Liver (tissue), 7 donors: ENCODE measurements at regions not wholly inside any gene's neighbourhood (a gene's known extent, or its start where the extent isn't known, plus 50 kb on each side); places are given as distances from the start of the nearest gene placed in this dataset.

Experiments
- DNase-seq: peaks from one replicate; pipeline ENCODE4 v3.0.0-alpha.2; 2017; ENCODE audit warnings: low spot score
- H3K27ac ChIP-seq, 2 donors: one replicate each; pipeline ENCODE4 v1.7.0; 2013; ENCODE audit warnings: inconsistent platforms in 2 of 2, low read length in 2 of 2, control low read depth in 1 of 2, low read depth in 1 of 2, mild to moderate bottlenecking in 1 of 2
- H3K27me3 ChIP-seq, 4 donors: one replicate each; pipeline versions ENCODE4 v1.6.1 to v1.7.0; 2013; ENCODE audit warnings: low read length in 3 of 4, inconsistent platforms in 1 of 4, mild to moderate bottlenecking in 1 of 4, moderate library complexity in 1 of 4; ENCODE audit not compliant: control insufficient read depth in 4 of 4, insufficient read depth in 4 of 4
- H3K36me3 ChIP-seq, 4 donors: one replicate each; pipeline versions ENCODE4 v1.6.1 to v1.7.0; 2013; ENCODE audit warnings: low read length in 3 of 4, mild to moderate bottlenecking in 3 of 4, low read depth in 1 of 4, moderate library complexity in 1 of 4; ENCODE audit not compliant: control insufficient read depth in 4 of 4, insufficient read depth in 3 of 4
- H3K4me1 ChIP-seq, 4 donors: one replicate each; pipeline versions ENCODE4 v1.6.1 to v1.7.0; 2013; ENCODE audit warnings: low read length in 3 of 4, mild to moderate bottlenecking in 3 of 4, moderate library complexity in 1 of 4; ENCODE audit not compliant: control insufficient read depth in 4 of 4, insufficient read depth in 4 of 4
- H3K4me3 ChIP-seq, 3 donors: one replicate each; pipeline versions ENCODE4 v1.6.1 to v1.7.0; 2013; ENCODE audit warnings: low read length in 3 of 3, control low read depth in 1 of 3, low read depth in 1 of 3, mild to moderate bottlenecking in 1 of 3
- H3K9ac ChIP-seq, 2 donors: one replicate each; pipeline ENCODE4 v1.7.0; 2013; ENCODE audit warnings: low read length in 2 of 2, mild to moderate bottlenecking in 2 of 2, moderate library complexity in 2 of 2, control low read depth in 1 of 2, low read depth in 1 of 2
- H3K9me3 ChIP-seq, 4 donors: one replicate each; pipeline versions ENCODE4 v1.6.1 to v1.7.0; 2013; ENCODE audit warnings: low read length in 3 of 4; ENCODE audit not compliant: control insufficient read depth in 4 of 4
- ATF3 ChIP-seq: IDR thresholded peaks from 2 replicates; pipeline ENCODE4 v1.6.1; 2016; ENCODE audit warnings: antibody characterized with exemption
- EGR1 ChIP-seq, 2 donors: IDR thresholded peaks; 2 replicates each; pipeline ENCODE4 v1.6.1; 2016 to 2018; ENCODE audit warnings: antibody characterized with exemption in 2 of 2, low read depth in 2 of 2
- FOXA1 ChIP-seq: IDR thresholded peaks from 2 replicates; pipeline ENCODE4 v1.6.1; 2016; ENCODE audit warnings: antibody characterized with exemption
- FOXA2 ChIP-seq: IDR thresholded peaks from 2 replicates; pipeline ENCODE4 v1.6.1; 2016; ENCODE audit warnings: antibody characterized with exemption
- GABPA ChIP-seq, 2 donors: IDR thresholded peaks in 1 of 2; conservative IDR thresholded peaks in 1 of 2; 2 replicates each; pipeline ENCODE4 v1.6.1; 2016; ENCODE audit warnings: antibody characterized with exemption in 2 of 2, mild to moderate bottlenecking in 1 of 2, moderate library complexity in 1 of 2
- HNF4A ChIP-seq, 2 donors: conservative IDR thresholded peaks; 2 replicates each; pipeline ENCODE4 v1.6.1; 2016; ENCODE audit warnings: antibody characterized with exemption in 2 of 2, mild to moderate bottlenecking in 2 of 2
- HNF4G ChIP-seq: IDR thresholded peaks from 2 replicates; pipeline ENCODE4 v1.6.1; 2016; ENCODE audit warnings: antibody characterized with exemption
- JUND ChIP-seq, 2 donors: IDR thresholded peaks; 2 replicates each; pipeline ENCODE4 v1.6.1; 2016; ENCODE audit warnings: antibody characterized with exemption in 2 of 2
- MAX ChIP-seq: IDR thresholded peaks from 2 replicates; pipeline ENCODE4 v1.6.1; 2016; ENCODE audit warnings: antibody characterized with exemption
- NR2F2 ChIP-seq: IDR thresholded peaks from 2 replicates; pipeline ENCODE4 v1.6.1; 2016; ENCODE audit warnings: antibody characterized with exemption
- RAD21 ChIP-seq, 2 donors: IDR thresholded peaks; 2 replicates each; pipeline ENCODE4 v1.6.1; 2016; ENCODE audit warnings: antibody characterized with exemption in 2 of 2, mild to moderate bottlenecking in 2 of 2
- REST ChIP-seq: IDR thresholded peaks from 2 replicates; pipeline ENCODE4 v1.6.1; 2016; ENCODE audit warnings: antibody characterized with exemption, mild to moderate bottlenecking
- TAF1 ChIP-seq: conservative IDR thresholded peaks from 2 replicates; pipeline ENCODE4 v1.6.1; 2016; ENCODE audit warnings: antibody characterized with exemption, mild to moderate bottlenecking
- YY1 ChIP-seq: IDR thresholded peaks from 2 replicates; pipeline ENCODE4 v1.6.1; 2016; ENCODE audit warnings: antibody characterized with exemption, mild to moderate bottlenecking
- ZBTB33 ChIP-seq: IDR thresholded peaks from 2 replicates; pipeline ENCODE4 v1.6.1; 2016; ENCODE audit warnings: antibody characterized with exemption
- WGBS: extraction: QIAGEN DNeasy Blood & Tissue Kit; methylation state at CpG from one replicate; pipeline ENCODE4 v1.1.7; 2013; 5-methylcytosine and 5-hydroxymethylcytosine counted together
- donor health status: healthy.
- donor health status: healthy.
- donor health status: healthy.
- donor health status: healthy.

GRCh38 chr5:128626536-128627090 is 88.6 kb upstream of the FBN2 start:
- H3K27me3 ChIP-seq = no peaks in the 10 kb centered on the region
- no peak for DNase-seq
- no peaks in the 10 kb centered on the region for H3K36me3 ChIP-seq
- H3K4me1 ChIP-seq = no peaks in the 10 kb centered on the region
- H3K9ac ChIP-seq = no peak overlapping the region
- no peak for TF ChIP-seq HNF4G
- TF ChIP-seq MAX = no peak
- TF ChIP-seq ATF3 = no peak
- no peak for TF ChIP-seq RAD21 (IDR thresholded peaks at IDR 0.05)
- no peak for TF ChIP-seq NR2F2
- no peak for TF ChIP-seq TAF1
- TF ChIP-seq GABPA (IDR thresholded peaks at IDR 0.05 in 1 of 2, conservative IDR thresholded peaks at IDR 0.05 in 1 of 2) = no peak
- TF ChIP-seq EGR1 (IDR thresholded peaks at IDR 0.05; ENCODE audit: low read depth in 2 of 2) = no peak
- no peak for TF ChIP-seq REST
- TF ChIP-seq HNF4A (conservative IDR thresholded peaks at IDR 0.05) = no peak
- TF ChIP-seq ZBTB33 = no peak
- no peak for TF ChIP-seq FOXA2
- no peak for TF ChIP-seq JUND (IDR thresholded peaks at IDR 0.05)
- no peaks in the 10 kb centered on the region for H3K9me3 ChIP-seq
- H3K27ac ChIP-seq = no peak overlapping the region
- H3K4me3 ChIP-seq = no peak overlapping the region
- WGBS = 29% methylated on average over 1 of the region's 1 CpG

GRCh38 chr5:128627939-128628338 is 89.9 kb upstream of the FBN2 start:
- no peak for DNase-seq
- WGBS = 83% methylated on average over 1 of the region's 1 CpG
- Histone ChIP-seq H3K9ac (no peak overlapping the region), H3K4me1 (no peaks in the 10 kb centered on the region), H3K27ac (no peak overlapping the region), H3K9me3 (no peaks in the 10 kb centered on the region), H3K36me3 (no peaks in the 10 kb centered on the region), H3K27me3 (no peaks in the 10 kb centered on the region), H3K4me3 (no peak overlapping the region)
- no peak for TF ChIP-seq ATF3
- no peak for TF ChIP-seq YY1
- TF ChIP-seq JUND (IDR thresholded peaks at IDR 0.05) = no peak
- no peak for TF ChIP-seq MAX
- no peak for TF ChIP-seq FOXA1
- no peak for TF ChIP-seq RAD21 (IDR thresholded peaks at IDR 0.05)
- TF ChIP-seq NR2F2 = no peak
